ENCODE measurements at regions not wholly inside any gene's neighbourhood (a gene's known extent, or its start where the extent isn't known, plus 50 kb on each side); places are given as distances from the start of the nearest gene placed in this dataset.

DNA sequence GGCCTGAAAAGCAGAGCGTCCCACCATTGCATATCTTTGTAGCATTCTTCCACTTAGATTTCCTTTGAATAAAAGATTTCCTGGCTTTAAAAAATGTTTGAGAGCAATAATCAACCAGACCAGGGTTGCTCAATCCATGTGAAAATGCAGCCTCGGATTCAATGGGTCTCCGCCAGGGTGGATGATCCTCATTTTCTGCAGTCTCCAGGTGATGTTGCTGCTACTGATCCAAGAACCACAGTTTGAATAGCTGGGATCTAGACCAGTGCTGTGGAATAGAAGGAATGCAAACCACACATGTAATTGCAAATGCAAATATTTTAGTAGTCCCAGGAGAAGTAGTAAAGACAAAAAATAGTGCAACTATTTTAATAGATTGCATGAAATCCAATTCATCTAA, 317.6 kb downstream of the IRX1 start:
- no peak for TF ChIP-seq ZNF331 (CRISPR knock-in tag; IDR thresholded peaks at IDR 0.05; ENCODE audit: low read depth)
- TF ChIP-seq POLR2AphosphoS5 (IDR thresholded peaks at IDR 0.05; ENCODE audit: low read depth) = no peak
- no peak for TF ChIP-seq ZNF114 (CRISPR knock-in tag; IDR thresholded peaks at IDR 0.05)
- TF ChIP-seq JUNB (IDR thresholded peaks at IDR 0.05; ENCODE audit: unreplicated experiment) = no peak
- TF ChIP-seq EZH2 (IDR thresholded peaks at IDR 0.05; ENCODE audit: low read depth, unreplicated experiment) = no peak
- no peak for TF ChIP-seq STAT1 (IDR thresholded peaks at IDR 0.05; ENCODE audit: unreplicated experiment)
- TF ChIP-seq, protein P1, sequence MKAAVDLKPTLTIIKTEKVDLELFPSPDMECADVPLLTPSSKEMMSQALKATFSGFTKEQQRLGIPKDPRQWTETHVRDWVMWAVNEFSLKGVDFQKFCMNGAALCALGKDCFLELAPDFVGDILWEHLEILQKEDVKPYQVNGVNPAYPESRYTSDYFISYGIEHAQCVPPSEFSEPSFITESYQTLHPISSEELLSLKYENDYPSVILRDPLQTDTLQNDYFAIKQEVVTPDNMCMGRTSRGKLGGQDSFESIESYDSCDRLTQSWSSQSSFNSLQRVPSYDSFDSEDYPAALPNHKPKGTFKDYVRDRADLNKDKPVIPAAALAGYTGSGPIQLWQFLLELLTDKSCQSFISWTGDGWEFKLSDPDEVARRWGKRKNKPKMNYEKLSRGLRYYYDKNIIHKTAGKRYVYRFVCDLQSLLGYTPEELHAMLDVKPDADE (IDR thresholded peaks at IDR 0.05) = no peak
- TF ChIP-seq, protein P2, sequence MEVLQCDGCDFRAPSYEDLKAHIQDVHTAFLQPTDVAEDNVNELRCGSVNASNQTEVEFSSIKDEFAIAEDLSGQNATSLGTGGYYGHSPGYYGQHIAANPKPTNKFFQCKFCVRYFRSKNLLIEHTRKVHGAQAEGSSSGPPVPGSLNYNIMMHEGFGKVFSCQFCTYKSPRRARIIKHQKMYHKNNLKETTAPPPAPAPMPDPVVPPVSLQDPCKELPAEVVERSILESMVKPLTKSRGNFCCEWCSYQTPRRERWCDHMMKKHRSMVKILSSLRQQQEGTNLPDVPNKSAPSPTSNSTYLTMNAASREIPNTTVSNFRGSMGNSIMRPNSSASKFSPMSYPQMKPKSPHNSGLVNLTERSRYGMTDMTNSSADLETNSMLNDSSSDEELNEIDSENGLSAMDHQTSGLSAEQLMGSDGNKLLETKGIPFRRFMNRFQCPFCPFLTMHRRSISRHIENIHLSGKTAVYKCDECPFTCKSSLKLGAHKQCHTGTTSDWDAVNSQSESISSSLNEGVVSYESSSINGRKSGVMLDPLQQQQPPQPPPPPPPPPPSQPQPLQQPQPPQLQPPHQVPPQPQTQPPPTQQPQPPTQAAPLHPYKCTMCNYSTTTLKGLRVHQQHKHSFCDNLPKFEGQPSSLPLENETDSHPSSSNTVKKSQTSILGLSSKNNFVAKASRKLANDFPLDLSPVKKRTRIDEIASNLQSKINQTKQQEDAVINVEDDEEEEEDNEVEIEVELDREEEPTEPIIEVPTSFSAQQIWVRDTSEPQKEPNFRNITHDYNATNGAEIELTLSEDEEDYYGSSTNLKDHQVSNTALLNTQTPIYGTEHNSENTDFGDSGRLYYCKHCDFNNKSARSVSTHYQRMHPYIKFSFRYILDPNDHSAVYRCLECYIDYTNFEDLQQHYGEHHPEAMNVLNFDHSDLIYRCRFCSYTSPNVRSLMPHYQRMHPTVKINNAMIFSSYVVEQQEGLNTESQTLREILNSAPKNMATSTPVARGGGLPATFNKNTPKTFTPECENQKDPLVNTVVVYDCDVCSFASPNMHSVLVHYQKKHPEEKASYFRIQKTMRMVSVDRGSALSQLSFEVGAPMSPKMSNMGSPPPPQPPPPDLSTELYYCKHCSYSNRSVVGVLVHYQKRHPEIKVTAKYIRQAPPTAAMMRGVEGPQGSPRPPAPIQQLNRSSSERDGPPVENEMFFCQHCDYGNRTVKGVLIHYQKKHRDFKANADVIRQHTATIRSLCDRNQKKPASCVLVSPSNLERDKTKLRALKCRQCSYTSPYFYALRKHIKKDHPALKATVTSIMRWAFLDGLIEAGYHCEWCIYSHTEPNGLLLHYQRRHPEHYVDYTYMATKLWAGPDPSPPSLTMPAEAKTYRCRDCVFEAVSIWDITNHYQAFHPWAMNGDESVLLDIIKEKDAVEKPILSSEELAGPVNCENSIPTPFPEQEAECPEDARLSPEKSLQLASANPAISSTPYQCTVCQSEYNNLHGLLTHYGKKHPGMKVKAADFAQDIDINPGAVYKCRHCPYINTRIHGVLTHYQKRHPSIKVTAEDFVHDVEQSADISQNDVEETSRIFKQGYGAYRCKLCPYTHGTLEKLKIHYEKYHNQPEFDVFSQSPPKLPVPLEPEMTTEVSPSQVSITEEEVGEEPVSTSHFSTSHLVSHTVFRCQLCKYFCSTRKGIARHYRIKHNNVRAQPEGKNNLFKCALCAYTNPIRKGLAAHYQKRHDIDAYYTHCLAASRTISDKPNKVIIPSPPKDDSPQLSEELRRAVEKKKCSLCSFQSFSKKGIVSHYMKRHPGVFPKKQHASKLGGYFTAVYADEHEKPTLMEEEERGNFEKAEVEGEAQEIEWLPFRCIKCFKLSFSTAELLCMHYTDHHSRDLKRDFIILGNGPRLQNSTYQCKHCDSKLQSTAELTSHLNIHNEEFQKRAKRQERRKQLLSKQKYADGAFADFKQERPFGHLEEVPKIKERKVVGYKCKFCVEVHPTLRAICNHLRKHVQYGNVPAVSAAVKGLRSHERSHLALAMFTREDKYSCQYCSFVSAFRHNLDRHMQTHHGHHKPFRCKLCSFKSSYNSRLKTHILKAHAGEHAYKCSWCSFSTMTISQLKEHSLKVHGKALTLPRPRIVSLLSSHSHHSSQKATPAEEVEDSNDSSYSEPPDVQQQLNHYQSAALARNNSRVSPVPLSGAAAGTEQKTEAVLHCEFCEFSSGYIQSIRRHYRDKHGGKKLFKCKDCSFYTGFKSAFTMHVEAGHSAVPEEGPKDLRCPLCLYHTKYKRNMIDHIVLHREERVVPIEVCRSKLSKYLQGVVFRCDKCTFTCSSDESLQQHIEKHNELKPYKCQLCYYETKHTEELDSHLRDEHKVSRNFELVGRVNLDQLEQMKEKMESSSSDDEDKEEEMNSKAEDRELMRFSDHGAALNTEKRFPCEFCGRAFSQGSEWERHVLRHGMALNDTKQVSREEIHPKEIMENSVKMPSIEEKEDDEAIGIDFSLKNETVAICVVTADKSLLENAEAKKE (CRISPR knock-in tag; IDR thresholded peaks at IDR 0.05) = no peak
- TF ChIP-seq, protein P3, sequence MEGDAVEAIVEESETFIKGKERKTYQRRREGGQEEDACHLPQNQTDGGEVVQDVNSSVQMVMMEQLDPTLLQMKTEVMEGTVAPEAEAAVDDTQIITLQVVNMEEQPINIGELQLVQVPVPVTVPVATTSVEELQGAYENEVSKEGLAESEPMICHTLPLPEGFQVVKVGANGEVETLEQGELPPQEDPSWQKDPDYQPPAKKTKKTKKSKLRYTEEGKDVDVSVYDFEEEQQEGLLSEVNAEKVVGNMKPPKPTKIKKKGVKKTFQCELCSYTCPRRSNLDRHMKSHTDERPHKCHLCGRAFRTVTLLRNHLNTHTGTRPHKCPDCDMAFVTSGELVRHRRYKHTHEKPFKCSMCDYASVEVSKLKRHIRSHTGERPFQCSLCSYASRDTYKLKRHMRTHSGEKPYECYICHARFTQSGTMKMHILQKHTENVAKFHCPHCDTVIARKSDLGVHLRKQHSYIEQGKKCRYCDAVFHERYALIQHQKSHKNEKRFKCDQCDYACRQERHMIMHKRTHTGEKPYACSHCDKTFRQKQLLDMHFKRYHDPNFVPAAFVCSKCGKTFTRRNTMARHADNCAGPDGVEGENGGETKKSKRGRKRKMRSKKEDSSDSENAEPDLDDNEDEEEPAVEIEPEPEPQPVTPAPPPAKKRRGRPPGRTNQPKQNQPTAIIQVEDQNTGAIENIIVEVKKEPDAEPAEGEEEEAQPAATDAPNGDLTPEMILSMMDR (conservative IDR thresholded peaks at IDR 0.05; ENCODE audit: low read depth in 2 of 2) = no peak
- TF ChIP-seq, protein P4, sequence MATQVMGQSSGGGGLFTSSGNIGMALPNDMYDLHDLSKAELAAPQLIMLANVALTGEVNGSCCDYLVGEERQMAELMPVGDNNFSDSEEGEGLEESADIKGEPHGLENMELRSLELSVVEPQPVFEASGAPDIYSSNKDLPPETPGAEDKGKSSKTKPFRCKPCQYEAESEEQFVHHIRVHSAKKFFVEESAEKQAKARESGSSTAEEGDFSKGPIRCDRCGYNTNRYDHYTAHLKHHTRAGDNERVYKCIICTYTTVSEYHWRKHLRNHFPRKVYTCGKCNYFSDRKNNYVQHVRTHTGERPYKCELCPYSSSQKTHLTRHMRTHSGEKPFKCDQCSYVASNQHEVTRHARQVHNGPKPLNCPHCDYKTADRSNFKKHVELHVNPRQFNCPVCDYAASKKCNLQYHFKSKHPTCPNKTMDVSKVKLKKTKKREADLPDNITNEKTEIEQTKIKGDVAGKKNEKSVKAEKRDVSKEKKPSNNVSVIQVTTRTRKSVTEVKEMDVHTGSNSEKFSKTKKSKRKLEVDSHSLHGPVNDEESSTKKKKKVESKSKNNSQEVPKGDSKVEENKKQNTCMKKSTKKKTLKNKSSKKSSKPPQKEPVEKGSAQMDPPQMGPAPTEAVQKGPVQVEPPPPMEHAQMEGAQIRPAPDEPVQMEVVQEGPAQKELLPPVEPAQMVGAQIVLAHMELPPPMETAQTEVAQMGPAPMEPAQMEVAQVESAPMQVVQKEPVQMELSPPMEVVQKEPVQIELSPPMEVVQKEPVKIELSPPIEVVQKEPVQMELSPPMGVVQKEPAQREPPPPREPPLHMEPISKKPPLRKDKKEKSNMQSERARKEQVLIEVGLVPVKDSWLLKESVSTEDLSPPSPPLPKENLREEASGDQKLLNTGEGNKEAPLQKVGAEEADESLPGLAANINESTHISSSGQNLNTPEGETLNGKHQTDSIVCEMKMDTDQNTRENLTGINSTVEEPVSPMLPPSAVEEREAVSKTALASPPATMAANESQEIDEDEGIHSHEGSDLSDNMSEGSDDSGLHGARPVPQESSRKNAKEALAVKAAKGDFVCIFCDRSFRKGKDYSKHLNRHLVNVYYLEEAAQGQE (IDR thresholded peaks at IDR 0.05; ENCODE audit: unreplicated experiment) = no peak
- Mint-ChIP-seq H3K27me3 (ENCODE audit: insufficient read depth, low read depth, poor library complexity) (no peaks in the 10 kb centered on the region), H3K4me3 (no peak overlapping the region), H3K4me1 (no peaks in the 10 kb centered on the region), H3K27ac (no peak overlapping the region), H3K9me3 (no peaks in the 10 kb centered on the region), H3K36me3 (ENCODE audit: low read depth) (no peaks in the 10 kb centered on the region)
- Histone ChIP-seq H3F3A (replicated peaks; ENCODE audit: low read depth) (no peaks in the 10 kb centered on the region), H3K4me2 (no peak overlapping the region), H3K79me2 (replicated peaks; ENCODE audit: insufficient read depth) (no peaks in the 10 kb centered on the region), H3K27me3 (ENCODE audit: insufficient read depth) (no peaks in the 10 kb centered on the region), H3K27ac (ENCODE audit: low read depth) (no peak overlapping the region), H2AFZ (no peak overlapping the region), H3K36me3 (ENCODE audit: insufficient read depth) (no peaks in the 10 kb centered on the region), H4K20me1 (replicated peaks; ENCODE audit: insufficient read depth) (no peaks in the 10 kb centered on the region), H3K4me1 (ENCODE audit: insufficient read depth) (no peaks in the 10 kb centered on the region), H3K4me3 (no peak overlapping the region), H3K9me2 (ENCODE audit: insufficient read depth) (peaks cover 4% of the 10 kb centered on the region; the same call in 1 of the 2 replicates)
- ATAC-seq = no peak
- DNase-seq (ENCODE audit: low spot score) = no peak

Measured in GM23338 (cell line).